ENCODE measurements at regions not wholly inside any gene's neighbourhood (a gene's known extent, or its start where the extent isn't known, plus 50 kb on each side); places are given as distances from the start of the nearest gene placed in this dataset.
"Not testable (repeated sequence)": the region's sequence is repeated elsewhere in the genome, so short reads cannot be mapped to it uniquely, and the experiment has no call there.

DNA sequence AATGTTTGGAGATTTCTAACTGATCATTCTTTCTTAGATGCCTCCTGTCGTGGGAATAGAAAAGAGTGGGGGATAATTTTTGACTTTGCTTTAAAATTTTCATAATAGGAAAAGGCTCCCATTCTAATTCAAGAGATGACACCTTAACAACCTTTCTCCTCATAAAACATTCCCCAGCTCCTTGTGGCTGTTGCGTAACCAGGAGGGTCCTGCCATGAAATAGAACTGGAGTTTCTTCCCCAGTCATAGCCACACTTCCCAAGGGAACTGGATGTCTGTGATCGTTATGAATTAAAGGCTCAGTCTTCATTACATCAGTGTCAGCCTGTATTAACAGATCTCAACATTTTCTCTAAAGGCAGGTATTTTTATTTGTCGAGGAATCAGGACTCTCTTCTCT is 119.9 kb upstream of the DAP start:
- H3K79me2 ChIP-seq (ENCODE audit: control insufficient read depth, low read length), result no peaks in the 10 kb centered on the region
- H4K20me1 ChIP-seq (ENCODE audit: control insufficient read depth, insufficient read depth, low read depth, low read length), result no peaks in the 10 kb centered on the region
- no peaks in the 10 kb centered on the region for H3K4me1 ChIP-seq (ENCODE audit: control insufficient read depth, low read length)
- TF ChIP-seq EZH2phosphoT487 (IDR thresholded peaks at IDR 0.05; ENCODE audit: borderline replicate concordance, low read length), result no peak
- TF ChIP-seq, protein P1, sequence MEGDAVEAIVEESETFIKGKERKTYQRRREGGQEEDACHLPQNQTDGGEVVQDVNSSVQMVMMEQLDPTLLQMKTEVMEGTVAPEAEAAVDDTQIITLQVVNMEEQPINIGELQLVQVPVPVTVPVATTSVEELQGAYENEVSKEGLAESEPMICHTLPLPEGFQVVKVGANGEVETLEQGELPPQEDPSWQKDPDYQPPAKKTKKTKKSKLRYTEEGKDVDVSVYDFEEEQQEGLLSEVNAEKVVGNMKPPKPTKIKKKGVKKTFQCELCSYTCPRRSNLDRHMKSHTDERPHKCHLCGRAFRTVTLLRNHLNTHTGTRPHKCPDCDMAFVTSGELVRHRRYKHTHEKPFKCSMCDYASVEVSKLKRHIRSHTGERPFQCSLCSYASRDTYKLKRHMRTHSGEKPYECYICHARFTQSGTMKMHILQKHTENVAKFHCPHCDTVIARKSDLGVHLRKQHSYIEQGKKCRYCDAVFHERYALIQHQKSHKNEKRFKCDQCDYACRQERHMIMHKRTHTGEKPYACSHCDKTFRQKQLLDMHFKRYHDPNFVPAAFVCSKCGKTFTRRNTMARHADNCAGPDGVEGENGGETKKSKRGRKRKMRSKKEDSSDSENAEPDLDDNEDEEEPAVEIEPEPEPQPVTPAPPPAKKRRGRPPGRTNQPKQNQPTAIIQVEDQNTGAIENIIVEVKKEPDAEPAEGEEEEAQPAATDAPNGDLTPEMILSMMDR (IDR thresholded peaks at IDR 0.05; ENCODE audit: low read depth, low read length, poor library complexity, severe bottlenecking), result no peak
- no peaks in the 10 kb centered on the region for H3K36me3 ChIP-seq (ENCODE audit: control insufficient read depth, low read length)
- H3K4me3 ChIP-seq (ENCODE audit: low read length), result no peak overlapping the region
- no peak overlapping the region for H3K4me2 ChIP-seq (ENCODE audit: low read length)
- no peaks in the 10 kb centered on the region for H3F3A ChIP-seq (ENCODE audit: control insufficient read depth, insufficient read depth)
- peaks cover 6% of the 10 kb centered on the region for H3K27me3 ChIP-seq (ENCODE audit: control insufficient read depth, low read length)
- H3K9me3 ChIP-seq (ENCODE audit: control insufficient read depth, insufficient read depth, low read length), result no peaks in the 10 kb centered on the region
- H3K9me2 ChIP-seq (replicated peaks; ENCODE audit: control insufficient read depth, low read length), result no peaks in the 10 kb centered on the region
- H3K27ac ChIP-seq (ENCODE audit: low read depth, low read length), result no peak overlapping the region

DNA sequence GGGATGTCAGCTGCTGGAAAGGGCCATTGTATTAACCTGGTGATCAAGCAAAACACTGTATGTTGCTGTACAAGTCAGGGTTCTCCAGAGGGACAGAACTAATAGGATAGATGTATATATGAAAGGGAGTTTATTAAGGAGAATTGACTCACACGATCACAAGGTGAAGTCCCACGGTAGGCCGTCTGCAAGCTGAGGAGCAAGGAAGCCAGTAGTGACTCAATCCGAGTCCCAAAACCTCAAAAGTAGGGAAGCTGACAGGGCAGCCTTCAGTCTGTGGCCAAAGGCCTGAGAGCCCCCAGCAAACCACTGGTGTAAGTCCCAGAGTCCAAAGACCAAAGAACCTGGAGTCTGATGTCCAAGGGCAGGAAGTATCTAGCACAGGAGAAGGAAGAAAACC is 116.0 kb upstream of the DAP start:
- not testable (repeated sequence) for H3K9me3 ChIP-seq (ENCODE audit: control insufficient read depth, insufficient read depth, low read length); H3K36me3 ChIP-seq (ENCODE audit: control insufficient read depth, low read length); H3K79me2 ChIP-seq (ENCODE audit: control insufficient read depth, low read length); H3K4me1 ChIP-seq (ENCODE audit: control insufficient read depth, low read length); H3K4me2 ChIP-seq (ENCODE audit: low read length); H3K27me3 ChIP-seq (ENCODE audit: control insufficient read depth, low read length); H3K9me2 ChIP-seq (replicated peaks; ENCODE audit: control insufficient read depth, low read length); H4K20me1 ChIP-seq (ENCODE audit: control insufficient read depth, insufficient read depth, low read depth, low read length); H3K27ac ChIP-seq (ENCODE audit: low read depth, low read length); H3K4me3 ChIP-seq (ENCODE audit: low read length); H3F3A ChIP-seq (ENCODE audit: control insufficient read depth, insufficient read depth)

DNA sequence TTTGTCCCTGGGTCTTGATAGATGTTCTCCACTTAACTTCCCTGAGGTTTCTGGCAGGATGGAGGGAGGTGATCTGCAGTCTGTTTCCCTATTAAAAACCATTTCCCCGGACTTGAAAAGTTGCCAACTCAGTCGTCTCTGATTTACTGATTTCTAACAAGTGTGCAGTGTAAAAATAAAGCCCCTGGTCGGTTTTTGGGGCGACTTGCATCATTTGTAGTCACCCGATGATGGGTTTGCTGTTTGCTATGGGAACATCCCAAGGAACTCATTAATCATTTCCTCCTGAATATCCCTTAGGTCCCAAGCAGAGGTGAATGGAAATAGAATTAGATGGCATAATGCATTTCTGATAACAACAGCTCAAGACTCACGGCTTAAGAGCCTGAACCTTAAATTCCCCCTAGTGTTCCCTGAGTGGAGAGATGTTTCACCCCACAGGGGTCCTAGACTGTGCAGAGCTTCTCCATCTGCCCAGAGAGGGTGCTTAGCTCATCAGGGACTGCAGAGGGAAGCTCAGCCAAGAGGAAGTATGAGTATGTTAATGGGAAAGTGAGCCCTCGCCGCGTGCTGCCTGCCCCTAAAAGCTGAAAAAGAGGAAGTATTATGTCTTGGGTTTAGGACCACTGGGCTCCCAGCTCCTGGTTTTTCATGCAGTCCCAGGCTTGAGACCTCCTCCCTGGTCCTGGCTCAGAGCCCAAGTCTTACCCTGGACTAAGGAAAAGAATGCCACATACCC is 115.1 kb upstream of the DAP start:
- Histone ChIP-seq H3K4me1 (ENCODE audit: control insufficient read depth, low read length) (no peaks in the 10 kb centered on the region), H4K20me1 (ENCODE audit: control insufficient read depth, insufficient read depth, low read depth, low read length) (no peaks in the 10 kb centered on the region), H3K27ac (ENCODE audit: low read depth, low read length) (no peak overlapping the region), H3K4me2 (ENCODE audit: low read length) (no peak overlapping the region), H3K27me3 (ENCODE audit: control insufficient read depth, low read length) (peaks cover 6% of the 10 kb centered on the region), H3F3A (ENCODE audit: control insufficient read depth, insufficient read depth) (no peaks in the 10 kb centered on the region), H3K79me2 (ENCODE audit: control insufficient read depth, low read length) (no peaks in the 10 kb centered on the region), H3K9me2 (replicated peaks; ENCODE audit: control insufficient read depth, low read length) (no peaks in the 10 kb centered on the region), H3K9me3 (ENCODE audit: control insufficient read depth, insufficient read depth, low read length) (no peaks in the 10 kb centered on the region), H3K4me3 (ENCODE audit: low read length) (no peak overlapping the region), H3K36me3 (ENCODE audit: control insufficient read depth, low read length) (no peaks in the 10 kb centered on the region)
- TF ChIP-seq, protein P1 (IDR thresholded peaks at IDR 0.05; ENCODE audit: low read depth, low read length, poor library complexity, severe bottlenecking), result no peak

DNA sequence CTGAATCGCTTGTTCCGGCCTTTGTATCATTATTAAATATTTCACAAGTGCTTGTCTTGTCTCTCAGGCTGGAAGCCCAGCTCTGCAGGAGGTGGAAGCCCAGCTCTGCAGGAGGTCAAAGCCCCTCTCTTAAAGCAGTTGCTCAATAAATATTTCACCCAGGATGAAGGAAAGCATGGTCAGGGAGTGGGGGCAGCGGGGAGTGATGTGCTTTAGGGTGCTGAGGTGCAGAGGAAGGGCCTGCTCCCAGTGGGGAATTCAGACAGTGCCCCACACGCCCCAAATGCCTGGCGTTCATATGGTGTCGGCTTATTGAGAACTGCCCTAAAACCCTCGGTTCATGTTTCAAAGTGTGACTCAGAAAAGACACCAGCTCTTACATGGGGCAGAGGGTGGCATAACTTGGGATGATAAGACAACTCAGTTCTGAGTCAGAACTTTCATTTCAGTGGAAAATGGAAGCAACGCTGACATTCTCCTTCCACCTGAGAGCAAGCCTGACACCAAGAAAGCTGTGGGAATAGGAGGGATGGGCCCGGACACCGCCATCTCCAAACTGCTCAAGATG is 114.3 kb upstream of the DAP start:
- H3K36me3 ChIP-seq (ENCODE audit: control insufficient read depth, low read length), result no peaks in the 10 kb centered on the region
- no peaks in the 10 kb centered on the region for H3K79me2 ChIP-seq (ENCODE audit: control insufficient read depth, low read length)
- H3K4me2 ChIP-seq (ENCODE audit: low read length), result no peak overlapping the region
- peaks cover 9% of the 10 kb centered on the region for H3K27me3 ChIP-seq (ENCODE audit: control insufficient read depth, low read length)
- H3K4me3 ChIP-seq (ENCODE audit: low read length), result no peak overlapping the region
- no peaks in the 10 kb centered on the region for H3K4me1 ChIP-seq (ENCODE audit: control insufficient read depth, low read length)
- no peaks in the 10 kb centered on the region for H4K20me1 ChIP-seq (ENCODE audit: control insufficient read depth, insufficient read depth, low read depth, low read length)
- TF ChIP-seq, protein P1 (IDR thresholded peaks at IDR 0.05; ENCODE audit: low read depth, low read length, poor library complexity, severe bottlenecking), result no peak
- TF ChIP-seq EZH2phosphoT487 (IDR thresholded peaks at IDR 0.05; ENCODE audit: borderline replicate concordance, low read length), result no peak
- H3F3A ChIP-seq (ENCODE audit: control insufficient read depth, insufficient read depth), result no peaks in the 10 kb centered on the region
- H3K9me3 ChIP-seq (ENCODE audit: control insufficient read depth, insufficient read depth, low read length), result no peaks in the 10 kb centered on the region
- no peaks in the 10 kb centered on the region for H3K9me2 ChIP-seq (replicated peaks; ENCODE audit: control insufficient read depth, low read length)
- H3K27ac ChIP-seq (ENCODE audit: low read depth, low read length), result no peak overlapping the region
